ENCODE measurements at regions not wholly inside any gene's neighbourhood (a gene's known extent, or its start where the extent isn't known, plus 50 kb on each side); places are given as distances from the start of the nearest gene placed in this dataset.

DNA sequence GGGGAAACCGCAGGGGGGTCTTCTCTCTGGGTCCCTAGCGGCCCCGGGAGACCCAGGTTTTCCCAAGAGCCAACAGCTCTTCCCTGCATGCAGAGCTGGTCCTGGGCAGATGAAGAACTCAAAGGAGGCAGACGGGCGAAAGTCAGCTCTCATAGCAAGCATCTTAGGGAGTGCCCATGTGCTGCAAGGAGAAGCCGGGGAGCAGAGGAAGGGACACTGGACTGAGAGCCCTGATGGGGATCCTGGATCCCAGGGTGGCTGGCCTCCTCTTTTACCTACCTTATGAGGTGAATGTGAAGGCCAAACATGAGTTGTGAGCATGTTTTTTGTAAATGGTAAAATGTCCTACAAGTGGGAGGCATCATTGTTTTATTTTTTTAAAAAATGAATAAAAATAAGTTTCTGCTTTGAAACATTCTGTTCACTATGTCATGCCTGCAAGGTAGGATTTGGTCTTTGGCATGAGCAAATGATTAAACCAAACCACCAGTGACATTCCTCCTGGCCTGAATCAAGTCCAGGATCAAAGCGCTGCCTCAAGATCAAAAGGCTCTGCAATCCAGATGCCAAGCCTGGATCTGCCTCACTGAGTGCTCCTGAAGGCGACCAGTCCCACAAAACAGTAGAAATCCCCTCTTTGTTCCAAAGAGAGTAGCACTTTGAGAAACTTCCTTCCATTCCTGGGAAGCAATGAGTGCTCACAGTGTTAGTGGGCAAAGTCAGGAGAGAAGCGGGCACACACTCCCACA, 92.2 kb upstream of the SERP2 start:
- no peak overlapping the region for H3K4me3 ChIP-seq (ENCODE audit: low read depth, low read length)
- H3K4me1 ChIP-seq: peaks cover 44% of the 10 kb centered on the region
- no peaks in the 10 kb centered on the region for H3K27me3 ChIP-seq (replicated peaks; ENCODE audit: control insufficient read depth, insufficient read depth, low read length)
- DNase-seq: peak; percentile 52 to 67
- TF ChIP-seq, protein P1, sequence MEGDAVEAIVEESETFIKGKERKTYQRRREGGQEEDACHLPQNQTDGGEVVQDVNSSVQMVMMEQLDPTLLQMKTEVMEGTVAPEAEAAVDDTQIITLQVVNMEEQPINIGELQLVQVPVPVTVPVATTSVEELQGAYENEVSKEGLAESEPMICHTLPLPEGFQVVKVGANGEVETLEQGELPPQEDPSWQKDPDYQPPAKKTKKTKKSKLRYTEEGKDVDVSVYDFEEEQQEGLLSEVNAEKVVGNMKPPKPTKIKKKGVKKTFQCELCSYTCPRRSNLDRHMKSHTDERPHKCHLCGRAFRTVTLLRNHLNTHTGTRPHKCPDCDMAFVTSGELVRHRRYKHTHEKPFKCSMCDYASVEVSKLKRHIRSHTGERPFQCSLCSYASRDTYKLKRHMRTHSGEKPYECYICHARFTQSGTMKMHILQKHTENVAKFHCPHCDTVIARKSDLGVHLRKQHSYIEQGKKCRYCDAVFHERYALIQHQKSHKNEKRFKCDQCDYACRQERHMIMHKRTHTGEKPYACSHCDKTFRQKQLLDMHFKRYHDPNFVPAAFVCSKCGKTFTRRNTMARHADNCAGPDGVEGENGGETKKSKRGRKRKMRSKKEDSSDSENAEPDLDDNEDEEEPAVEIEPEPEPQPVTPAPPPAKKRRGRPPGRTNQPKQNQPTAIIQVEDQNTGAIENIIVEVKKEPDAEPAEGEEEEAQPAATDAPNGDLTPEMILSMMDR (IDR thresholded peaks at IDR 0.05; ENCODE audit: insufficient read depth in 1 of 2, low read depth in 1 of 2, low read length in 1 of 2, severe bottlenecking in 1 of 2, unreplicated experiment in 1 of 2): no peak
- intact Hi-C loops (cut with micrococcal nuclease; ENCODE audit: unreplicated experiment): loop anchor here (5.0 kb wide), 3 partner anchors 86 to 229 kb away; no protein-coding TSS in a partner anchor
- ChIA-PET CTCF (no interaction called here), POLR2A (interaction anchor here (0.7 kb wide), 1 partner anchor 155 kb away, joined by 3 read pairs; no protein-coding TSS in a partner anchor)
- no peaks in the 10 kb centered on the region for H3K36me3 ChIP-seq (ENCODE audit: control insufficient read depth, insufficient read depth, low read length)
- Mint-ChIP-seq H3K4me3 (ENCODE audit: unreplicated experiment) (no peak overlapping the region), H3K27me3 (ENCODE audit: insufficient read depth, unreplicated experiment) (no peaks in the 10 kb centered on the region), H3K27ac (ENCODE audit: unreplicated experiment) (peak overlapping the region; percentile 86), H3K36me3 (ENCODE audit: insufficient read depth, unreplicated experiment) (peaks cover 4% of the 10 kb centered on the region), H3K4me1 (ENCODE audit: low read depth, unreplicated experiment) (peaks cover 33% of the 10 kb centered on the region), H3K9me3 (ENCODE audit: unreplicated experiment) (peaks cover 19% of the 10 kb centered on the region)
- BruUV-seq (replicated peaks): no TSS peak
- 0 out of 2 replicates have a peak, but pooled peaks cover 3% of the 10 kb centered on the region for H3K9me3 ChIP-seq

DNA sequence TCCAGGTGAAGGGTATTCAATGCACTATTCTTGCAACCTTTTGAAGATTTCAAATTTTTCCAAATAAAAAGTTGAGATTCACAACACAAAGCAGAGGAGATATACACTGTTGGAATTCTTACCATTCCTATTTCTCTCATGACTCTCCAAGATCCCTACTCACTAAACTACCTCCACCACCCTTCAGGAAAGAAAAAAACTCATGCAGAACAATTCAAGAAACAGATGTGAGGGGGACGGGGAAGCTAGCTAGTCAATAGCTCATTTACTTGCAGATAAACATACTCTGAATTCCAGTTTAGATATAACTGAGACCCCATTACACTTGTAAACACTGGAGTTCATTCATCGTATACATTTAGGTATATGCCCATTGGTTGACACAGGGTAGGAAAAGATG, 90.0 kb upstream of the SERP2 start:
- H3K27me3 ChIP-seq (replicated peaks; ENCODE audit: control insufficient read depth, insufficient read depth, low read length): no peaks in the 10 kb centered on the region
- peak; percentile 49 to 73 for DNase-seq
- no peak overlapping the region for H3K4me3 Mint-ChIP-seq (ENCODE audit: unreplicated experiment)
- H3K27ac Mint-ChIP-seq (ENCODE audit: unreplicated experiment): peak overlapping the region; percentile 86
- peaks cover 54% of the 10 kb centered on the region for H3K4me1 ChIP-seq
- 0 out of 2 replicates have a peak, but pooled peaks cover 1% of the 10 kb centered on the region for H3K36me3 ChIP-seq (ENCODE audit: control insufficient read depth, insufficient read depth, low read length)
- ChIA-PET POLR2A (interaction anchor here (0.5 to 1.0 kb wide), 3 partner anchors 152 to 159 kb away, joined by 4 to 7 read pairs (median 5); no protein-coding TSS in a partner anchor), CTCF (interaction anchor here (0.6 to 1.0 kb wide), 5 partner anchors 114 to 231 kb away, joined by 3 to 9 read pairs (median 3); no protein-coding TSS in a partner anchor)
- H3K36me3 Mint-ChIP-seq (ENCODE audit: insufficient read depth, unreplicated experiment): peaks cover 4% of the 10 kb centered on the region
- peaks cover 37% of the 10 kb centered on the region for H3K4me1 Mint-ChIP-seq (ENCODE audit: low read depth, unreplicated experiment)
- no peak overlapping the region for H3K4me3 ChIP-seq (ENCODE audit: low read depth, low read length)
- no peaks in the 10 kb centered on the region for H3K9me3 ChIP-seq
- peaks cover 25% of the 10 kb centered on the region for H3K9me3 Mint-ChIP-seq (ENCODE audit: unreplicated experiment)
- no TSS peak for BruUV-seq (replicated peaks)
- TF ChIP-seq, protein P1 (IDR thresholded peaks at IDR 0.05; ENCODE audit: insufficient read depth in 1 of 2, low read depth in 1 of 2, low read length in 1 of 2, severe bottlenecking in 1 of 2, unreplicated experiment in 1 of 2): no peak
- H3K27me3 Mint-ChIP-seq (ENCODE audit: insufficient read depth, unreplicated experiment): no peaks in the 10 kb centered on the region
- intact Hi-C loops (cut with micrococcal nuclease; ENCODE audit: unreplicated experiment): loop anchor here (1.0 to 5.0 kb wide), 5 partner anchors 53 to 231 kb away; no protein-coding TSS in a partner anchor

DNA sequence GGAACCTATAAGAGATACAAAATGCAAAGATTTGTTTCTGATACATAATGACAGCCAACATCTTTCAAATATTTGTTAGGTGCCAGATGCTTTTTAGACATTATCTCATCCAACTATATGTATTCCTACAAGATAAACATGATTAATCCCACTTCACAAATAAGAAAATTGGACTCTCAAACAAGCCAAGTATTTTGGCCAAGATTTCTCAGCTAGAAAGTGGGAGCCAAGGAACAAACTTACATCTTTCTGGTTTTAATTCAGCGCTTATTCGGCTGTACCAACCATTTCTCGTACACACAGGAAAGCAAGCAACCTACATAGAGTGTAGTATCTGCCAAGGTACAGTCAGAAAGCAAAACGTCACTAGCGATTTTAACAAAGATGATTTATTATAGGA, 85.7 kb upstream of the SERP2 start:
- Mint-ChIP-seq H3K4me1 (ENCODE audit: low read depth, unreplicated experiment) (peaks cover 21% of the 10 kb centered on the region), H3K9me3 (ENCODE audit: unreplicated experiment) (peaks cover 40% of the 10 kb centered on the region), H3K27me3 (ENCODE audit: insufficient read depth, unreplicated experiment) (no peaks in the 10 kb centered on the region), H3K36me3 (ENCODE audit: insufficient read depth, unreplicated experiment) (no peaks in the 10 kb centered on the region), H3K27ac (ENCODE audit: unreplicated experiment) (peak overlapping the region; percentile 33), H3K4me3 (ENCODE audit: unreplicated experiment) (no peak overlapping the region)
- 0 out of 2 replicates have a peak, but pooled peaks cover 1% of the 10 kb centered on the region for H3K36me3 ChIP-seq (ENCODE audit: control insufficient read depth, insufficient read depth, low read length)
- no peaks in the 10 kb centered on the region for H3K9me3 ChIP-seq
- H3K4me3 ChIP-seq (ENCODE audit: low read depth, low read length): no peak overlapping the region
- peaks cover 27% of the 10 kb centered on the region for H3K4me1 ChIP-seq
- POLR2A ChIA-PET: no interaction called here
- no peaks in the 10 kb centered on the region for H3K27me3 ChIP-seq (replicated peaks; ENCODE audit: control insufficient read depth, insufficient read depth, low read length)
- TF ChIP-seq, protein P1 (IDR thresholded peaks at IDR 0.05; ENCODE audit: insufficient read depth in 1 of 2, low read depth in 1 of 2, low read length in 1 of 2, severe bottlenecking in 1 of 2, unreplicated experiment in 1 of 2): no peak
- intact Hi-C loops (cut with micrococcal nuclease; ENCODE audit: unreplicated experiment): no loop called here
- DNase-seq: no peak
- no TSS peak for BruUV-seq (replicated peaks)
- CTCF ChIA-PET: no interaction called here

All from Caco-2 (cell line).